ENCODE measurements at regions not wholly inside any gene's neighbourhood (a gene's known extent, or its start where the extent isn't known, plus 50 kb on each side); places are given as distances from the start of the nearest gene placed in this dataset.
A peak's percentile ranks its signal among the peaks of the same experiment; 100 is the strongest.

DNA sequence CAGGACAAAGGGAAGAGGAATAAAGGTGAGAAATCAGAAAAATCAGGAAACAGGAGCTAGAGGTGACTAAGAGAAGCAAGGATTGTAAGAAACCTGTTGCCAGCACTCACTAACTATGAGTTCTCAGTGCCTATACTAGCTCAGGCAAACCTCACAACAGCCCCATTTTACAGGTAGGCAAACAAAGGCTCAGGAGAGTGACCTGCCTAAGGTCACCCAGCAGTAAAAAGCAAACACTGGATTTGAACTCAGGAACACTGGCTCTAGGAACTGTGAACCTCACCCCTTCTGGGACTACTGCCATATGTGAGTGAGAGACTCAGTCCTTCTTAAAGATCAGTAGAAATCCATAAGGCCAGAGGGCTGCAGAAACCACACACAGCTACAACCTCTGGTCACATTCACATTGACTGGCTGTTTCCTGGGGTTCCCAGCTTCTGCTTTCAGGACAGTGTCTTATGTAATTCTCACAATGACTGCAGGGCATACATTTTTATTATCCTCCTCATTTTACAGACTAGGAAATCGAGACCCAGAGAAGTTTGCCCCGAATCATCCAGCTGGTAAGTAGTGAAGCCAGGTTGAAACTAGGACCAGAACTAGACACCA lies 80.7 kb upstream of the MAFB start:
- H3K23ac ChIP-seq (ENCODE audit: low read depth, low read length, poor library complexity): no peak overlapping the region
- no peak overlapping the region for H3K27ac ChIP-seq (replicated peaks; ENCODE audit: low read length)
- no peak overlapping the region for H3K9ac ChIP-seq (ENCODE audit: low read depth, low read length, poor library complexity)
- no peak overlapping the region for H3K18ac ChIP-seq (ENCODE audit: low read length)
- no peak overlapping the region for H2AFZ ChIP-seq (ENCODE audit: low read length)
- H3K14ac ChIP-seq (ENCODE audit: low read length): no peak overlapping the region
- H3K4me3 ChIP-seq (ENCODE audit: low read length in 2 of 2): no peak overlapping the region
- H2BK120ac ChIP-seq (ENCODE audit: low read depth, low read length): no peak overlapping the region
- H4K8ac ChIP-seq (ENCODE audit: low read depth, low read length): no peak overlapping the region
- no peak overlapping the region for H2BK12ac ChIP-seq (ENCODE audit: low read length)
- no peak overlapping the region for H2BK5ac ChIP-seq (ENCODE audit: low read length)
- WGBS, 2 donors (ENCODE audit: extremely low coverage in 2 of 2, insufficient read length in 2 of 2, insufficient replicate concordance in 1 of 2): no CpG with 5 or more reads among the region's 2 CpGs
- H3K79me1 ChIP-seq (ENCODE audit: low read depth, low read length): no peaks in the 10 kb centered on the region
- H3K4me2 ChIP-seq (ENCODE audit: insufficient read depth, low read length, poor library complexity, severe bottlenecking): no peak overlapping the region
- H2BK15ac ChIP-seq (ENCODE audit: low read length): no peak overlapping the region
- no peak overlapping the region for H4K91ac ChIP-seq (ENCODE audit: low read depth, low read length, poor library complexity)
- DNase-seq (ENCODE audit: low spot score): no peak
- H2AK5ac ChIP-seq (ENCODE audit: low read depth, low read length): no peak overlapping the region
- H3K4ac ChIP-seq (ENCODE audit: low read length): no peak overlapping the region
- H3K27me3 ChIP-seq (ENCODE audit: control insufficient read depth in 3 of 3, insufficient read depth in 3 of 3, low read depth in 1 of 3, low read length in 3 of 3): peaks cover 0 to 5% (median 0%) of the 10 kb centered on the region in 3 experiments
- no peaks in the 10 kb centered on the region for H3K9me3 ChIP-seq (replicated peaks in 1 of 2; ENCODE audit: control insufficient read depth in 2 of 2, insufficient read depth in 1 of 2, low read depth in 1 of 2, low read length in 2 of 2)
- peaks cover 0 to 3% of the 10 kb centered on the region in 2 donors for H3K4me1 ChIP-seq (ENCODE audit: control insufficient read depth in 2 of 2, insufficient read depth in 1 of 2, low read depth in 1 of 2, low read length in 2 of 2)
- no peaks in the 10 kb centered on the region for H3K36me3 ChIP-seq (replicated peaks in 1 of 2; ENCODE audit: control insufficient read depth in 2 of 2, insufficient read depth in 2 of 2, low read length in 2 of 2)

DNA sequence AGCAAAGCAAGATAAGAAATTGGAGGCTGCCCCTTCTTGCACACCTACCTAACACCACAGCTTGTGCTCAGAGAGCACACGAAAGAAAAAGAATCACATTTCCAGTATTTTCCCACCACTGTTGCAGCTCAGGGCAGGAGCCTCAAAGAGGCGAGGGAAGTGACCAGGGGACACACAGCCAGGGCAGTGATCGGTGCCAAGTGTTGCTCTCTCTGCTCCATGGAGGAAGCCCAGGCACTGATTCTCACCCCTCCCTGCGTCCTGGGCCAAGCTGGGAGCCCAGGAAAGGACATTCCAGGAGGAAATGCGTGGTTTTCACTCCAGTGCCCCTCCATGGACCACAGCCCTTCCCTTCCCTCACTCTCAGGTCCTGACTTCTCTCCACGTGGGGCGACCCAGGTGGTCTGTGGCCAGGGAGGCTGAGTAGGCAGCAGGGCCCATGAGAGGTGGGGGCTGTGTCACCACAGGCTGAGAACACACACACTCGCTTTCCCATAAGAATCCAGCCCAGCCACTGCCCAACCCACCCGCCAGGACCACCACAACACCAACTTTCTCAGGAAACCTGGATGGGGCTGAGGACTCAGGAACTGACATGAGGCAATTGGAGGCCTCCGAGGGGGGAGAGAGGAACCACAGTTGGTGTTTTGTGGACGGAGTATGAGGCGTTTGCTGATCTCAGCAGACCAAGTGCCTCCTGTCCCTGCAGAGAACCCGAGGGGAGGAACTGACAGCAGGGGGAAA lies 81.7 kb upstream of the MAFB start:
- no peak overlapping the region for H3K9ac ChIP-seq (ENCODE audit: low read depth, low read length, poor library complexity)
- peak overlapping the region; percentile 37 for H3K4ac ChIP-seq (ENCODE audit: low read length)
- no peaks in the 10 kb centered on the region for H3K9me3 ChIP-seq (replicated peaks in 1 of 2; ENCODE audit: control insufficient read depth in 2 of 2, insufficient read depth in 1 of 2, low read depth in 1 of 2, low read length in 2 of 2)
- peak overlapping the region; percentile 69 for H3K18ac ChIP-seq (ENCODE audit: low read length)
- H2AK5ac ChIP-seq (ENCODE audit: low read depth, low read length): peak overlapping the region; percentile 74
- H2BK5ac ChIP-seq (ENCODE audit: low read length): no peak overlapping the region
- no peak overlapping the region for H3K14ac ChIP-seq (ENCODE audit: low read length)
- peak overlapping the region; percentile 74 for H4K8ac ChIP-seq (ENCODE audit: low read depth, low read length)
- no CpG with 5 or more reads among the region's 13 CpGs for WGBS, 2 donors (ENCODE audit: extremely low coverage in 2 of 2, insufficient read length in 2 of 2, insufficient replicate concordance in 1 of 2)
- H3K4me3 ChIP-seq (ENCODE audit: low read length in 2 of 2): no peak overlapping the region
- no peak for DNase-seq (ENCODE audit: low spot score)
- peak overlapping the region; percentile 35 for H3K23ac ChIP-seq (ENCODE audit: low read depth, low read length, poor library complexity)
- peaks cover 0 to 3% of the 10 kb centered on the region in 2 donors for H3K4me1 ChIP-seq (ENCODE audit: control insufficient read depth in 2 of 2, insufficient read depth in 1 of 2, low read depth in 1 of 2, low read length in 2 of 2)
- H4K91ac ChIP-seq (ENCODE audit: low read depth, low read length, poor library complexity): peak overlapping the region; percentile 54
- peaks cover 0 to 5% (median 0%) of the 10 kb centered on the region in 3 experiments for H3K27me3 ChIP-seq (ENCODE audit: control insufficient read depth in 3 of 3, insufficient read depth in 3 of 3, low read depth in 1 of 3, low read length in 3 of 3)
- no peak overlapping the region for H3K4me2 ChIP-seq (ENCODE audit: insufficient read depth, low read length, poor library complexity, severe bottlenecking)
- H2BK120ac ChIP-seq (ENCODE audit: low read depth, low read length): peak overlapping the region; percentile 84
- H3K36me3 ChIP-seq (replicated peaks in 1 of 2; ENCODE audit: control insufficient read depth in 2 of 2, insufficient read depth in 2 of 2, low read length in 2 of 2): no peaks in the 10 kb centered on the region
- H2BK15ac ChIP-seq (ENCODE audit: low read length): peak overlapping the region; percentile 64
- no peak overlapping the region for H2AFZ ChIP-seq (ENCODE audit: low read length)
- H3K79me1 ChIP-seq (ENCODE audit: low read depth, low read length): no peaks in the 10 kb centered on the region
- H2BK12ac ChIP-seq (ENCODE audit: low read length): no peak overlapping the region
- no peak overlapping the region for H3K27ac ChIP-seq (replicated peaks; ENCODE audit: low read length)

DNA sequence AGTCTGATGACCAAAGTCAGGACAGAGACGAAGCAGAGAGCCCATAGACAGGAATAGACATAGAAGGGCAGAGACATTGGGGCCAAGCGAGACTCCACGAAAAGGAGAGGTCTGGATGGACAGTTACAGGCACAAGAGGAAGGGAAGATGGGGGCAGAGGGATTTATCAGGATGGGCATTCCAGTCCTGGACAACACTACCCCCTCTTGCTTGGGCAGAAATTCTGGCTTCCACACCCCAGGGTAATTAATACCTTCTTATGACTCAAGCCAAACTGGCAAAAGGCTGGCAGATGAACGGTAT lies 82.2 kb upstream of the MAFB start:
- no peak overlapping the region for H2BK15ac ChIP-seq (ENCODE audit: low read length)
- H2BK12ac ChIP-seq (ENCODE audit: low read length): no peak overlapping the region
- no CpG with 5 or more reads among the region's 4 CpGs for WGBS, 2 donors (ENCODE audit: extremely low coverage in 2 of 2, insufficient read length in 2 of 2, insufficient replicate concordance in 1 of 2)
- H3K4me1 ChIP-seq (ENCODE audit: control insufficient read depth in 2 of 2, insufficient read depth in 1 of 2, low read depth in 1 of 2, low read length in 2 of 2): peaks cover 0 to 3% of the 10 kb centered on the region in 2 donors
- no peaks in the 10 kb centered on the region for H3K9me3 ChIP-seq (replicated peaks in 1 of 2; ENCODE audit: control insufficient read depth in 2 of 2, insufficient read depth in 1 of 2, low read depth in 1 of 2, low read length in 2 of 2)
- no peak overlapping the region for H3K27ac ChIP-seq (replicated peaks; ENCODE audit: low read length)
- no peak overlapping the region for H2AK5ac ChIP-seq (ENCODE audit: low read depth, low read length)
- no peaks in the 10 kb centered on the region for H3K36me3 ChIP-seq (replicated peaks in 1 of 2; ENCODE audit: control insufficient read depth in 2 of 2, insufficient read depth in 2 of 2, low read length in 2 of 2)
- no peak overlapping the region for H3K4me3 ChIP-seq (ENCODE audit: low read length in 2 of 2)
- H3K14ac ChIP-seq (ENCODE audit: low read length): no peak overlapping the region
- no peak overlapping the region for H3K4me2 ChIP-seq (ENCODE audit: insufficient read depth, low read length, poor library complexity, severe bottlenecking)
- H3K9ac ChIP-seq (ENCODE audit: low read depth, low read length, poor library complexity): no peak overlapping the region
- peak overlapping the region; percentile 69 for H3K18ac ChIP-seq (ENCODE audit: low read length)
- H4K8ac ChIP-seq (ENCODE audit: low read depth, low read length): no peak overlapping the region
- peaks cover 0 to 5% (median 0%) of the 10 kb centered on the region in 3 experiments for H3K27me3 ChIP-seq (ENCODE audit: control insufficient read depth in 3 of 3, insufficient read depth in 3 of 3, low read depth in 1 of 3, low read length in 3 of 3)
- no peak overlapping the region for H3K4ac ChIP-seq (ENCODE audit: low read length)
- no peak overlapping the region for H2AFZ ChIP-seq (ENCODE audit: low read length)
- no peak overlapping the region for H4K91ac ChIP-seq (ENCODE audit: low read depth, low read length, poor library complexity)
- DNase-seq (ENCODE audit: low spot score): no peak
- H2BK120ac ChIP-seq (ENCODE audit: low read depth, low read length): no peak overlapping the region
- H2BK5ac ChIP-seq (ENCODE audit: low read length): no peak overlapping the region
- no peaks in the 10 kb centered on the region for H3K79me1 ChIP-seq (ENCODE audit: low read depth, low read length)
- H3K23ac ChIP-seq (ENCODE audit: low read depth, low read length, poor library complexity): no peak overlapping the region

DNA sequence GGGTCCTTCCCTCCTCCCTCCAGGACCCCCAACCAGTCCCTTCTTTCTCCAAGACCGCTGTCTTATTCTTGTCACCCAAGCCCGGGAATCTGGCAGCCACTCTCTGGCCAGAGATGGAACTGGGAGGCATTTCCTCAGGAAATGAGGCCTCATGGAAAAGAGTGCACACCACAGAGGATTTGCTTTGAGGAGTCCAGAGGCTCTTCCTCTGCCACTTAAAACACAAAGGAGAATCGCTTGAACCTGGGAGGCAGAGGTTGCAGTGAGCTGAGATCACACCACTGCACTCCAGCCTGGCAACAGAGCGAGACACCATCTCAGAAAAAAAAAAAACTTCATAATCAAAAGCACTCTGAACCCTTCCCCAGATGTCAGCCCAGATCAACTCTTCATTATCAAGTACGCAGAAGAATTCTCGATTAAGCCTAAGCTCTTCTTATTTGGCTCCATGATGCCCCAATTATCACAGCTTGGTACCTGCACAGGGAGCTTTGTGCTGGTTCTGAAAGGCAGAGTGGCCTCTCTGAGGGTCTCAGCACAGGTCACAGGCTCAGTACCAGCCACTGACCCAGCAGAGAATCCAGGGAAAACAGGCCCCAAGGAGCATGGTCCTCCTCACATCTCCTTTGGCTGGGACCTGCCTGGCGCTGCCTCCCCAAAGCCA lies 82.9 kb upstream of the MAFB start:
- Histone ChIP-seq H3K9ac (ENCODE audit: low read depth, low read length, poor library complexity) (no peak overlapping the region), H3K23ac (ENCODE audit: low read depth, low read length, poor library complexity) (no peak overlapping the region), H3K14ac (ENCODE audit: low read length) (no peak overlapping the region), H2BK12ac (ENCODE audit: low read length) (no peak overlapping the region), H3K4ac (ENCODE audit: low read length) (no peak overlapping the region), H4K8ac (ENCODE audit: low read depth, low read length) (no peak overlapping the region), H2BK15ac (ENCODE audit: low read length) (no peak overlapping the region), H3K4me3 (ENCODE audit: low read length in 2 of 2) (no peak overlapping the region), H3K4me1 (ENCODE audit: control insufficient read depth in 2 of 2, insufficient read depth in 1 of 2, low read depth in 1 of 2, low read length in 2 of 2) (peaks cover 0 to 3% of the 10 kb centered on the region in 2 donors), H3K9me3 (replicated peaks in 1 of 2; ENCODE audit: control insufficient read depth in 2 of 2, insufficient read depth in 1 of 2, low read depth in 1 of 2, low read length in 2 of 2) (no peaks in the 10 kb centered on the region), H2AFZ (ENCODE audit: low read length) (no peak overlapping the region), H2BK120ac (ENCODE audit: low read depth, low read length) (no peak overlapping the region), H2AK5ac (ENCODE audit: low read depth, low read length) (no peak overlapping the region), H3K27me3 (ENCODE audit: control insufficient read depth in 3 of 3, insufficient read depth in 3 of 3, low read depth in 1 of 3, low read length in 3 of 3) (no peaks in the 10 kb centered on the region), H3K4me2 (ENCODE audit: insufficient read depth, low read length, poor library complexity, severe bottlenecking) (no peak overlapping the region), H4K91ac (ENCODE audit: low read depth, low read length, poor library complexity) (no peak overlapping the region), H3K79me1 (ENCODE audit: low read depth, low read length) (no peaks in the 10 kb centered on the region), H3K36me3 (replicated peaks in 1 of 2; ENCODE audit: control insufficient read depth in 2 of 2, insufficient read depth in 2 of 2, low read length in 2 of 2) (no peaks in the 10 kb centered on the region), H3K27ac (replicated peaks; ENCODE audit: low read length) (no peak overlapping the region), H3K18ac (ENCODE audit: low read length) (peak overlapping the region; percentile 46), H2BK5ac (ENCODE audit: low read length) (no peak overlapping the region)
- no peak for DNase-seq (ENCODE audit: low spot score)
- no CpG with 5 or more reads among the region's 7 CpGs for WGBS, 2 donors (ENCODE audit: extremely low coverage in 2 of 2, insufficient read length in 2 of 2, insufficient replicate concordance in 1 of 2)

Data from neuronal stem cell (in vitro differentiated cells).